ENCODE measurements at regions not wholly inside any gene's neighbourhood (a gene's known extent, or its start where the extent isn't known, plus 50 kb on each side); places are given as distances from the start of the nearest gene placed in this dataset.
"Not testable (repeated sequence)": the region's sequence is repeated elsewhere in the genome, so short reads cannot be mapped to it uniquely, and the experiment has no call there.

GRCh38 chr7:81079746-81080145, 160.9 kb upstream of the SEMA3C start:
- Histone ChIP-seq H3K9me3 (ENCODE audit: control insufficient read depth in 5 of 5, low read length in 5 of 5) (peaks cover 0 to 11% (median 3%) of the 10 kb centered on the region in 5 donors), H3K27ac (ENCODE audit: low read depth, low read length) (no peak overlapping the region), H3K36me3 (ENCODE audit: control insufficient read depth in 5 of 5, insufficient read depth in 5 of 5, low read length in 5 of 5) (no peaks in the 10 kb centered on the region), H3K27me3 (ENCODE audit: control insufficient read depth in 5 of 5, insufficient read depth in 4 of 5, low read length in 5 of 5) (no peaks in the 10 kb centered on the region), H3K9ac (ENCODE audit: low read length in 5 of 5) (no peak overlapping the region), H3K4me1 (ENCODE audit: control insufficient read depth in 5 of 5, insufficient read depth in 5 of 5, low read length in 5 of 5) (peaks cover 0 to 16% (median 6%) of the 10 kb centered on the region in 5 donors), H3K4me3 (ENCODE audit: low read depth in 1 of 5, low read length in 5 of 5) (no peak overlapping the region)

GRCh38 chr7:81075150-81075549, 156.3 kb upstream of the SEMA3C start:
- Histone ChIP-seq H3K4me3 (ENCODE audit: low read depth in 1 of 5, low read length in 5 of 5) (no peak overlapping the region), H3K36me3 (ENCODE audit: control insufficient read depth in 5 of 5, insufficient read depth in 5 of 5, low read length in 5 of 5) (no peaks in the 10 kb centered on the region), H3K27ac (ENCODE audit: low read depth, low read length) (no peak overlapping the region), H3K4me1 (ENCODE audit: control insufficient read depth in 5 of 5, insufficient read depth in 5 of 5, low read length in 5 of 5) (no peaks in the 10 kb centered on the region), H3K9ac (ENCODE audit: low read length in 5 of 5) (no peak overlapping the region), H3K9me3 (ENCODE audit: control insufficient read depth in 5 of 5, low read length in 5 of 5) (peaks cover 0 to 11% (median 3%) of the 10 kb centered on the region in 5 donors), H3K27me3 (ENCODE audit: control insufficient read depth in 5 of 5, insufficient read depth in 4 of 5, low read length in 5 of 5) (no peaks in the 10 kb centered on the region)

GRCh38 chr7:81074406-81074805, 155.6 kb upstream of the SEMA3C start:
- Histone ChIP-seq H3K4me1 (ENCODE audit: control insufficient read depth in 5 of 5, insufficient read depth in 5 of 5, low read length in 5 of 5) (no peaks in the 10 kb centered on the region), H3K27ac (ENCODE audit: low read depth, low read length) (no peak overlapping the region), H3K9ac (ENCODE audit: low read length in 5 of 5) (no peak overlapping the region), H3K4me3 (ENCODE audit: low read depth in 1 of 5, low read length in 5 of 5) (no peak overlapping the region), H3K9me3 (ENCODE audit: control insufficient read depth in 5 of 5, low read length in 5 of 5) (peaks cover 0 to 11% (median 3%) of the 10 kb centered on the region in 5 donors), H3K27me3 (ENCODE audit: control insufficient read depth in 5 of 5, insufficient read depth in 4 of 5, low read length in 5 of 5) (no peaks in the 10 kb centered on the region), H3K36me3 (ENCODE audit: control insufficient read depth in 5 of 5, insufficient read depth in 5 of 5, low read length in 5 of 5) (no peaks in the 10 kb centered on the region)

- Histone ChIP-seq H3K4me1 (ENCODE audit: control insufficient read depth in 5 of 5, insufficient read depth in 5 of 5, low read length in 5 of 5) (no peaks in the 10 kb centered on the region), H3K9me3 (ENCODE audit: control insufficient read depth in 5 of 5, low read length in 5 of 5) (peaks cover 0 to 11% (median 3%) of the 10 kb centered on the region in 5 donors), H3K4me3 (ENCODE audit: low read depth in 1 of 5, low read length in 5 of 5) (no peak overlapping the region), H3K9ac (ENCODE audit: low read length in 5 of 5) (no peak overlapping the region), H3K27ac (ENCODE audit: low read depth, low read length) (no peak overlapping the region), H3K36me3 (ENCODE audit: control insufficient read depth in 5 of 5, insufficient read depth in 5 of 5, low read length in 5 of 5) (no peaks in the 10 kb centered on the region), H3K27me3 (ENCODE audit: control insufficient read depth in 5 of 5, insufficient read depth in 4 of 5, low read length in 5 of 5) (no peaks in the 10 kb centered on the region)
These were observed 155.0 kb upstream of the SEMA3C start for GRCh38 chr7:81073931-81074251.

GRCh38 chr7:81070956-81071355, 152.1 kb upstream of the SEMA3C start:
- Histone ChIP-seq H3K9me3 (ENCODE audit: control insufficient read depth in 5 of 5, low read length in 5 of 5) (no peaks in the 10 kb centered on the region), H3K9ac (ENCODE audit: low read length in 5 of 5) (no peak overlapping the region), H3K4me1 (ENCODE audit: control insufficient read depth in 5 of 5, insufficient read depth in 5 of 5, low read length in 5 of 5) (no peaks in the 10 kb centered on the region), H3K4me3 (ENCODE audit: low read depth in 1 of 5, low read length in 5 of 5) (no peak overlapping the region), H3K27ac (ENCODE audit: low read depth, low read length) (no peak overlapping the region), H3K27me3 (ENCODE audit: control insufficient read depth in 5 of 5, insufficient read depth in 4 of 5, low read length in 5 of 5) (no peaks in the 10 kb centered on the region), H3K36me3 (ENCODE audit: control insufficient read depth in 5 of 5, insufficient read depth in 5 of 5, low read length in 5 of 5) (no peaks in the 10 kb centered on the region)

GRCh38 chr7:81066797-81067196, 147.9 kb upstream of the SEMA3C start:
- Histone ChIP-seq H3K4me1 (ENCODE audit: control insufficient read depth in 5 of 5, insufficient read depth in 5 of 5, low read length in 5 of 5) (peaks cover 0 to 32% (median 21%) of the 10 kb centered on the region in 5 donors), H3K9ac (ENCODE audit: low read length in 5 of 5) (no peak overlapping the region), H3K36me3 (ENCODE audit: control insufficient read depth in 5 of 5, insufficient read depth in 5 of 5, low read length in 5 of 5) (no peaks in the 10 kb centered on the region), H3K9me3 (ENCODE audit: control insufficient read depth in 5 of 5, low read length in 5 of 5) (no peaks in the 10 kb centered on the region), H3K27ac (ENCODE audit: low read depth, low read length) (no peak overlapping the region), H3K4me3 (ENCODE audit: low read depth in 1 of 5, low read length in 5 of 5) (no peak overlapping the region), H3K27me3 (ENCODE audit: control insufficient read depth in 5 of 5, insufficient read depth in 4 of 5, low read length in 5 of 5) (no peaks in the 10 kb centered on the region)

GRCh38 chr7:81064426-81064825, 145.6 kb upstream of the SEMA3C start:
- Histone ChIP-seq H3K9me3 (ENCODE audit: control insufficient read depth in 5 of 5, low read length in 5 of 5) (no peaks in the 10 kb centered on the region), H3K9ac (ENCODE audit: low read length in 5 of 5) (peak overlapping the region in 4 of 5 donors; percentile 35 to 63 (median 46)), H3K4me1 (ENCODE audit: control insufficient read depth in 5 of 5, insufficient read depth in 5 of 5, low read length in 5 of 5) (peaks cover 0 to 32% (median 21%) of the 10 kb centered on the region in 5 donors), H3K4me3 (ENCODE audit: low read depth in 1 of 5, low read length in 5 of 5) (no peak overlapping the region), H3K27ac (ENCODE audit: low read depth, low read length) (peak overlapping the region; percentile 95), H3K36me3 (ENCODE audit: control insufficient read depth in 5 of 5, insufficient read depth in 5 of 5, low read length in 5 of 5) (no peaks in the 10 kb centered on the region), H3K27me3 (ENCODE audit: control insufficient read depth in 5 of 5, insufficient read depth in 4 of 5, low read length in 5 of 5) (no peaks in the 10 kb centered on the region)

GRCh38 chr7:81062755-81063154, 143.9 kb upstream of the SEMA3C start:
- Histone ChIP-seq H3K4me3 (ENCODE audit: low read depth in 1 of 5, low read length in 5 of 5) (no peak overlapping the region), H3K9ac (ENCODE audit: low read length in 5 of 5) (no peak overlapping the region), H3K9me3 (ENCODE audit: control insufficient read depth in 5 of 5, low read length in 5 of 5) (no peaks in the 10 kb centered on the region), H3K27me3 (ENCODE audit: control insufficient read depth in 5 of 5, insufficient read depth in 4 of 5, low read length in 5 of 5) (no peaks in the 10 kb centered on the region), H3K4me1 (ENCODE audit: control insufficient read depth in 5 of 5, insufficient read depth in 5 of 5, low read length in 5 of 5) (peaks cover 0 to 32% (median 21%) of the 10 kb centered on the region in 5 donors), H3K27ac (ENCODE audit: low read depth, low read length) (peak overlapping the region; percentile 95), H3K36me3 (ENCODE audit: control insufficient read depth in 5 of 5, insufficient read depth in 5 of 5, low read length in 5 of 5) (no peaks in the 10 kb centered on the region)

GRCh38 chr7:81057469-81057868, 138.6 kb upstream of the SEMA3C start:
- not testable (repeated sequence) for H3K4me3 ChIP-seq (ENCODE audit: low read depth in 1 of 5, low read length in 5 of 5); H3K27ac ChIP-seq (ENCODE audit: low read depth, low read length); H3K9me3 ChIP-seq (ENCODE audit: control insufficient read depth in 5 of 5, low read length in 5 of 5); H3K9ac ChIP-seq (ENCODE audit: low read length in 5 of 5); H3K36me3 ChIP-seq (ENCODE audit: control insufficient read depth in 5 of 5, insufficient read depth in 5 of 5, low read length in 5 of 5); H3K27me3 ChIP-seq (ENCODE audit: control insufficient read depth in 5 of 5, insufficient read depth in 4 of 5, low read length in 5 of 5); H3K4me1 ChIP-seq (ENCODE audit: control insufficient read depth in 5 of 5, insufficient read depth in 5 of 5, low read length in 5 of 5)

- Histone ChIP-seq H3K27me3 (ENCODE audit: control insufficient read depth in 5 of 5, insufficient read depth in 4 of 5, low read length in 5 of 5) (no peaks in the 10 kb centered on the region), H3K4me1 (ENCODE audit: control insufficient read depth in 5 of 5, insufficient read depth in 5 of 5, low read length in 5 of 5) (peaks cover 0 to 10% (median 0%) of the 10 kb centered on the region in 5 donors), H3K9ac (ENCODE audit: low read length in 5 of 5) (no peak overlapping the region), H3K36me3 (ENCODE audit: control insufficient read depth in 5 of 5, insufficient read depth in 5 of 5, low read length in 5 of 5) (no peaks in the 10 kb centered on the region), H3K27ac (ENCODE audit: low read depth, low read length) (no peak overlapping the region), H3K9me3 (ENCODE audit: control insufficient read depth in 5 of 5, low read length in 5 of 5) (no peaks in the 10 kb centered on the region), H3K4me3 (ENCODE audit: low read depth in 1 of 5, low read length in 5 of 5) (no peak overlapping the region)
These were observed 134.8 kb upstream of the SEMA3C start for GRCh38 chr7:81053623-81054022.
